Activated CD4-positive, alpha-beta T cell treated with anti-CD3 and anti-CD28 coated beads, Interleukin-2, amount 10 ng/mL, durations not matched to agents 24 days and 14 days (primary cell): ENCODE measurements at regions not wholly inside any gene's neighbourhood (a gene's known extent, or its start where the extent isn't known, plus 50 kb on each side); places are given as distances from the start of the nearest gene placed in this dataset.

Source experiments
- DNase-seq: peaks from one replicate; pipeline ENCODE4 v3.0.0; 2022
- H3K27ac Mint-ChIP-seq: one replicate; pipeline ENCODE4 v1.8.0; 2022; ENCODE audit warnings: mild to moderate bottlenecking, mixed read lengths
- H3K27me3 Mint-ChIP-seq: one replicate; pipeline ENCODE4 v1.8.0; 2022; ENCODE audit warnings: mixed read lengths
- H3K36me3 Mint-ChIP-seq: one replicate; pipeline ENCODE4 v1.8.0; 2022; ENCODE audit warnings: low read depth, mild to moderate bottlenecking, mixed read lengths
- H3K4me1 Mint-ChIP-seq: one replicate; pipeline ENCODE4 v1.8.0; 2021; ENCODE audit warnings: mixed read lengths
- H3K4me3 Mint-ChIP-seq: one replicate; pipeline ENCODE4 v1.8.0; 2022; ENCODE audit warnings: mild to moderate bottlenecking, moderate library complexity, mixed read lengths
- H3K9me3 Mint-ChIP-seq: one replicate; pipeline ENCODE4 v1.8.0; 2021; ENCODE audit warnings: mixed read lengths
- intact Hi-C: fragments of 100-400 bp; cut with micrococcal nuclease; formaldehyde crosslinking; loops from one replicate; pipeline ENCODE4 v1.15.1; 2023

GRCh38 chr2:17276220-17276619 is 242.0 kb downstream of the RAD51AP2 start:
- no peak overlapping the region for H3K27ac Mint-ChIP-seq
- H3K36me3 Mint-ChIP-seq, result no peaks in the 10 kb centered on the region
- no peaks in the 10 kb centered on the region for H3K27me3 Mint-ChIP-seq
- H3K9me3 Mint-ChIP-seq, result no peaks in the 10 kb centered on the region
- no peak for DNase-seq
- intact Hi-C loops, result no loop called here
- H3K4me1 Mint-ChIP-seq, result no peaks in the 10 kb centered on the region
- no peak overlapping the region for H3K4me3 Mint-ChIP-seq

GRCh38 chr2:17272652-17273525 is 245.4 kb downstream of the RAD51AP2 start:
- Mint-ChIP-seq H3K27me3 (no peaks in the 10 kb centered on the region), H3K9me3 (no peaks in the 10 kb centered on the region), H3K4me3 (no peak overlapping the region), H3K27ac (no peak overlapping the region), H3K36me3 (no peaks in the 10 kb centered on the region), H3K4me1 (no peaks in the 10 kb centered on the region)
- intact Hi-C loops, result no loop called here
- no peak for DNase-seq

- Mint-ChIP-seq H3K4me3 (no peak overlapping the region), H3K36me3 (no peaks in the 10 kb centered on the region), H3K27me3 (no peaks in the 10 kb centered on the region), H3K9me3 (no peaks in the 10 kb centered on the region), H3K4me1 (no peaks in the 10 kb centered on the region), H3K27ac (no peak overlapping the region)
- no peak for DNase-seq
- intact Hi-C loops, result no loop called here
Observed at GRCh38 chr2:17272170-17272569, 246.1 kb downstream of the RAD51AP2 start.

- Mint-ChIP-seq H3K27me3 (no peaks in the 10 kb centered on the region), H3K9me3 (no peaks in the 10 kb centered on the region), H3K4me3 (no peak overlapping the region), H3K4me1 (no peaks in the 10 kb centered on the region), H3K36me3 (no peaks in the 10 kb centered on the region), H3K27ac (no peak overlapping the region)
- DNase-seq, result no peak
- intact Hi-C loops, result no loop called here
Observed at GRCh38 chr2:17271416-17271815, 246.8 kb downstream of the RAD51AP2 start.

GRCh38 chr2:17270894-17271293 is 247.3 kb downstream of the RAD51AP2 start:
- Mint-ChIP-seq H3K4me1 (no peaks in the 10 kb centered on the region), H3K4me3 (no peak overlapping the region), H3K27ac (no peak overlapping the region), H3K9me3 (no peaks in the 10 kb centered on the region), H3K27me3 (no peaks in the 10 kb centered on the region), H3K36me3 (no peaks in the 10 kb centered on the region)
- intact Hi-C loops, result no loop called here
- no peak for DNase-seq

- H3K27me3 Mint-ChIP-seq, result no peaks in the 10 kb centered on the region
- intact Hi-C loops, result no loop called here
- H3K4me1 Mint-ChIP-seq, result no peaks in the 10 kb centered on the region
- H3K4me3 Mint-ChIP-seq, result no peak overlapping the region
- no peaks in the 10 kb centered on the region for H3K9me3 Mint-ChIP-seq
- H3K36me3 Mint-ChIP-seq, result no peaks in the 10 kb centered on the region
- no peak for DNase-seq
- H3K27ac Mint-ChIP-seq, result no peak overlapping the region
Observed at GRCh38 chr2:17263570-17263968, 254.7 kb downstream of the RAD51AP2 start.

GRCh38 chr2:17262854-17263569 is 255.2 kb downstream of the RAD51AP2 start:
- Mint-ChIP-seq H3K9me3 (no peaks in the 10 kb centered on the region), H3K4me1 (no peaks in the 10 kb centered on the region), H3K27me3 (no peaks in the 10 kb centered on the region), H3K36me3 (no peaks in the 10 kb centered on the region), H3K27ac (no peak overlapping the region), H3K4me3 (no peak overlapping the region)
- intact Hi-C loops, result no loop called here
- no peak for DNase-seq

- Mint-ChIP-seq H3K27me3 (no peaks in the 10 kb centered on the region), H3K27ac (no peak overlapping the region), H3K9me3 (no peaks in the 10 kb centered on the region), H3K4me3 (no peak overlapping the region), H3K36me3 (no peaks in the 10 kb centered on the region), H3K4me1 (no peaks in the 10 kb centered on the region)
- no peak for DNase-seq
- intact Hi-C loops, result no loop called here
Observed at GRCh38 chr2:17259613-17260012, 258.6 kb downstream of the RAD51AP2 start.

GRCh38 chr2:17258861-17259260 is 259.4 kb downstream of the RAD51AP2 start:
- H3K4me3 Mint-ChIP-seq, result no peak overlapping the region
- H3K27ac Mint-ChIP-seq, result no peak overlapping the region
- no peaks in the 10 kb centered on the region for H3K4me1 Mint-ChIP-seq
- intact Hi-C loops, result no loop called here
- H3K27me3 Mint-ChIP-seq, result no peaks in the 10 kb centered on the region
- H3K9me3 Mint-ChIP-seq, result no peaks in the 10 kb centered on the region
- DNase-seq, result no peak
- H3K36me3 Mint-ChIP-seq, result no peaks in the 10 kb centered on the region

GRCh38 chr2:17257189-17257909 is 260.9 kb downstream of the RAD51AP2 start:
- Mint-ChIP-seq H3K4me3 (no peak overlapping the region), H3K9me3 (no peaks in the 10 kb centered on the region), H3K27me3 (no peaks in the 10 kb centered on the region), H3K36me3 (no peaks in the 10 kb centered on the region), H3K4me1 (no peaks in the 10 kb centered on the region), H3K27ac (no peak overlapping the region)
- intact Hi-C loops, result no loop called here
- DNase-seq, result no peak

GRCh38 chr2:17255071-17255470 is 263.2 kb downstream of the RAD51AP2 start:
- intact Hi-C loops, result no loop called here
- H3K4me1 Mint-ChIP-seq, result no peaks in the 10 kb centered on the region
- no peak overlapping the region for H3K4me3 Mint-ChIP-seq
- no peaks in the 10 kb centered on the region for H3K9me3 Mint-ChIP-seq
- H3K27me3 Mint-ChIP-seq, result no peaks in the 10 kb centered on the region
- no peak overlapping the region for H3K27ac Mint-ChIP-seq
- DNase-seq, result no peak
- H3K36me3 Mint-ChIP-seq, result no peaks in the 10 kb centered on the region

- H3K27me3 Mint-ChIP-seq, result no peaks in the 10 kb centered on the region
- no peak overlapping the region for H3K27ac Mint-ChIP-seq
- no peaks in the 10 kb centered on the region for H3K4me1 Mint-ChIP-seq
- DNase-seq, result no peak
- no peaks in the 10 kb centered on the region for H3K9me3 Mint-ChIP-seq
- intact Hi-C loops, result no loop called here
- H3K36me3 Mint-ChIP-seq, result no peaks in the 10 kb centered on the region
- no peak overlapping the region for H3K4me3 Mint-ChIP-seq
Observed at GRCh38 chr2:17254421-17254820, 263.8 kb downstream of the RAD51AP2 start.

- no peaks in the 10 kb centered on the region for H3K9me3 Mint-ChIP-seq
- H3K4me3 Mint-ChIP-seq, result no peak overlapping the region
- intact Hi-C loops, result no loop called here
- no peaks in the 10 kb centered on the region for H3K36me3 Mint-ChIP-seq
- no peaks in the 10 kb centered on the region for H3K4me1 Mint-ChIP-seq
- H3K27me3 Mint-ChIP-seq, result no peaks in the 10 kb centered on the region
- no peak for DNase-seq
- no peak overlapping the region for H3K27ac Mint-ChIP-seq
Observed at GRCh38 chr2:17252258-17252657, 266.0 kb downstream of the RAD51AP2 start.

- no peaks in the 10 kb centered on the region for H3K36me3 Mint-ChIP-seq
- no peaks in the 10 kb centered on the region for H3K4me1 Mint-ChIP-seq
- no peak overlapping the region for H3K27ac Mint-ChIP-seq
- no peaks in the 10 kb centered on the region for H3K27me3 Mint-ChIP-seq
- no peaks in the 10 kb centered on the region for H3K9me3 Mint-ChIP-seq
- no peak for DNase-seq
- H3K4me3 Mint-ChIP-seq, result no peak overlapping the region
- intact Hi-C loops, result no loop called here
Observed at GRCh38 chr2:17251171-17251570, 267.1 kb downstream of the RAD51AP2 start.
